HEK293T (cell line): ENCODE measurements at regions not wholly inside any gene's neighbourhood (a gene's known extent, or its start where the extent isn't known, plus 50 kb on each side); places are given as distances from the start of the nearest gene placed in this dataset.
"Not testable (repeated sequence)": the region's sequence is repeated elsewhere in the genome, so short reads cannot be mapped to it uniquely, and the experiment has no call there.

Experiments used
- CTCF ChIA-PET: fragments of 350-600 bp; formaldehyde crosslinking; extraction: SDS; loops from one replicate; lab custom pipeline; 2021; ENCODE audit warnings: antibody characterized with exemption, inconsistent platforms; lab: Yijun Ruan, JAX
- POLR2A ChIA-PET: fragments of 350-600 bp; formaldehyde crosslinking; extraction: SDS; loops from one replicate; lab custom pipeline; 2020; ENCODE audit warnings: antibody characterized with exemption, inconsistent platforms; lab: Yijun Ruan, JAX
- DNase-seq: peaks from one replicate; pipeline ENCODE4 v3.0.0; 2012; ENCODE audit warnings: mixed read lengths; ENCODE audit errors: extremely low spot score
- ARNT ChIP-seq: fragments of 450-650 bp; IDR thresholded peaks from 2 replicates; pipeline ENCODE4 v1.6.1; 2017; ENCODE audit warnings: mild to moderate bottlenecking
- BHLHE40 ChIP-seq: fragments of 450-650 bp; IDR thresholded peaks from 2 replicates; pipeline ENCODE4 v1.6.1; 2016; ENCODE audit warnings: mild to moderate bottlenecking, moderate library complexity, borderline replicate concordance
- CTBP1 ChIP-seq: fragments of 450-650 bp; IDR thresholded peaks from 2 replicates; pipeline ENCODE4 v1.6.1; 2016; ENCODE audit warnings: borderline replicate concordance
- ELF4 ChIP-seq: fragments of 450-650 bp; IDR thresholded peaks from 2 replicates; pipeline ENCODE4 v1.6.1; 2017; ENCODE audit warnings: antibody characterized with exemption
- FOXA1 ChIP-seq: fragments of 450-650 bp; IDR thresholded peaks from 2 replicates; pipeline ENCODE4 v1.6.1; 2016; ENCODE audit warnings: mild to moderate bottlenecking
- FOXK2 ChIP-seq: fragments of 450-650 bp; IDR thresholded peaks from 2 replicates; pipeline ENCODE4 v1.6.1; 2016; ENCODE audit warnings: mild to moderate bottlenecking
- FOXM1 ChIP-seq: fragments of 450-650 bp; IDR thresholded peaks from 2 replicates; pipeline ENCODE4 v1.6.1; 2017; ENCODE audit warnings: mild to moderate bottlenecking, borderline replicate concordance
- HDGF ChIP-seq: fragments of 450-650 bp; IDR thresholded peaks from 2 replicates; pipeline ENCODE4 v1.6.1; 2017; ENCODE audit warnings: antibody characterized with exemption, borderline replicate concordance
- L3MBTL2 ChIP-seq: fragments of 450-650 bp; conservative IDR thresholded peaks from 2 replicates; pipeline ENCODE4 v1.6.1; 2016; ENCODE audit warnings: mild to moderate bottlenecking
- LEF1 ChIP-seq: fragments of 450-650 bp; IDR thresholded peaks from 2 replicates; pipeline ENCODE4 v1.6.1; 2017; ENCODE audit warnings: mild to moderate bottlenecking, borderline replicate concordance
- NFRKB ChIP-seq: fragments of 450-650 bp; IDR thresholded peaks from 2 replicates; pipeline ENCODE4 v1.6.1; 2016; ENCODE audit warnings: mild to moderate bottlenecking, moderate library complexity
- PKNOX1 ChIP-seq: fragments of 450-650 bp; IDR thresholded peaks from 2 replicates; pipeline ENCODE4 v1.6.1; 2016
- SP1 ChIP-seq: fragments of 450-650 bp; IDR thresholded peaks from 2 replicates; pipeline ENCODE4 v1.6.1; 2017
- SUZ12 ChIP-seq: fragments of 450-650 bp; IDR thresholded peaks from 2 replicates; pipeline ENCODE4 v1.6.1; 2016; ENCODE audit warnings: mild to moderate bottlenecking
- TARDBP ChIP-seq: fragments of 450-650 bp; IDR thresholded peaks from 2 replicates; pipeline ENCODE4 v1.6.1; 2016
- ZNF384 ChIP-seq: fragments of 450-650 bp; IDR thresholded peaks from 2 replicates; pipeline ENCODE4 v1.6.1; 2016

- TF ChIP-seq ELF4 (no peak), L3MBTL2 (no peak), TARDBP (no peak), HDGF (no peak), CTBP1 (no peak), LEF1 (no peak), FOXK2 (no peak), FOXA1 (no peak), FOXM1 (no peak)
- CTCF ChIA-PET: no interaction called here
- no peak for DNase-seq
- POLR2A ChIA-PET: no interaction called here
Observed at GRCh38 chr2:160570376-160570775, 76.8 kb upstream of the RBMS1 start.

GRCh38 chr2:160574468-160575140 lies 81.0 kb upstream of the RBMS1 start:
- CTCF ChIA-PET: no interaction called here
- no peak for DNase-seq
- TF ChIP-seq ARNT (no peak), NFRKB (no peak), BHLHE40 (no peak)
- POLR2A ChIA-PET: no interaction called here

- POLR2A ChIA-PET: no interaction called here
- CTCF ChIA-PET: no interaction called here
- no peak for TF ChIP-seq ZNF384
- TF ChIP-seq FOXA1: no peak
- TF ChIP-seq L3MBTL2: no peak
- no peak for TF ChIP-seq HDGF
- TF ChIP-seq FOXM1: no peak
- no peak for TF ChIP-seq NFRKB
- no peak for TF ChIP-seq BHLHE40
- no peak for TF ChIP-seq TARDBP
- DNase-seq: no peak
Observed at GRCh38 chr2:160575368-160575767, 81.8 kb upstream of the RBMS1 start.

GRCh38 chr2:160576054-160576499 lies 82.5 kb upstream of the RBMS1 start:
- ChIA-PET POLR2A (no interaction called here), CTCF (no interaction called here)
- TF ChIP-seq CTBP1 (no peak), ELF4 (no peak), BHLHE40 (no peak), TARDBP (no peak), PKNOX1 (no peak), NFRKB (no peak), LEF1 (no peak), SP1 (no peak), FOXM1 (no peak), L3MBTL2 (no peak)
- no peak for DNase-seq

- POLR2A ChIA-PET, CTCF ChIA-PET, DNase-seq: not testable (repeated sequence)
Observed at GRCh38 chr2:160577081-160577480, 83.5 kb upstream of the RBMS1 start.

GRCh38 chr2:160581035-160581434 lies 87.4 kb upstream of the RBMS1 start:
- CTCF ChIA-PET: no interaction called here
- TF ChIP-seq PKNOX1 (no peak), LEF1 (no peak), SP1 (no peak), BHLHE40 (no peak), FOXK2 (no peak), CTBP1 (no peak), ARNT (no peak), FOXA1 (no peak), L3MBTL2 (no peak), ZNF384 (no peak), FOXM1 (no peak), NFRKB (no peak), TARDBP (no peak), SUZ12 (no peak), ELF4 (no peak), HDGF (no peak)
- POLR2A ChIA-PET: no interaction called here
- no peak for DNase-seq

- POLR2A ChIA-PET: no interaction called here
- no peak for DNase-seq
- TF ChIP-seq LEF1: no peak
- CTCF ChIA-PET: interaction anchor here (0.6 to 1.1 kb wide), 2 partner anchors 114 to 135 kb away, joined by 3 read pairs; no protein-coding TSS in a partner anchor
Observed at GRCh38 chr2:160581448-160581847, 87.8 kb upstream of the RBMS1 start.

GRCh38 chr2:160582081-160582480 lies 88.5 kb upstream of the RBMS1 start:
- DNase-seq: no peak
- CTCF ChIA-PET: interaction anchor here (0.5 to 1.1 kb wide), 2 partner anchors 113 to 143 kb away, joined by 3 read pairs; no protein-coding TSS in a partner anchor

More at GRCh38 chr2:160582081-160582480, 88.5 kb upstream of the RBMS1 start:
- TF ChIP-seq ARNT: no peak
- no peak for TF ChIP-seq TARDBP
- no peak for TF ChIP-seq SUZ12
- TF ChIP-seq SP1: no peak
- no peak for TF ChIP-seq ELF4
- TF ChIP-seq L3MBTL2: no peak
- POLR2A ChIA-PET: no interaction called here
